Panc1 (cell line): ENCODE measurements at regions not wholly inside any gene's neighbourhood (a gene's known extent, or its start where the extent isn't known, plus 50 kb on each side); places are given as distances from the start of the nearest gene placed in this dataset.

Experiments
- ATAC-seq: fragments of 200-7000 bp; cut with Tn5 transposase; 2 replicates; pipeline ENCODE4 v1.9.1; 2020; ENCODE audit warnings: mild to moderate bottlenecking, moderate library complexity
- BruUV-seq: library from RNA; stranded (reverse); fragments of 400-500 nt; replicated peaks from 2 replicates; lab custom pipeline; 2021; lab: Mats Ljungman, UMichigan
- CTCF ChIA-PET: fragments of 300-600 bp; sonication (Branson Sonifier 250); formaldehyde crosslinking; loops from one replicate; lab custom pipeline; 2022; ENCODE audit warnings: antibody characterized with exemption; lab: Charles Lee
- POLR2A ChIA-PET: fragments of 300-600 bp; sonication (Branson Sonifier 250); formaldehyde crosslinking; loops from one replicate; lab custom pipeline; 2022; ENCODE audit warnings: antibody characterized with exemption; lab: Charles Lee
- DNase-seq: peaks from one replicate; pipeline ENCODE4 v3.0.0-alpha.2; 2010; ENCODE audit warnings: low read depth, low spot score
- H3K27ac ChIP-seq: 2 replicates; pipeline ENCODE4 v1.5.1; 2011; ENCODE audit warnings: mild to moderate bottlenecking, low read length, inconsistent platforms
- H3K27me3 ChIP-seq: fragments of 200-500 bp; sonication (Bioruptor generic); 2 replicates; pipeline ENCODE4 v1.6.0; 2014; ENCODE audit warnings: low read length, inconsistent platforms; ENCODE audit not compliant: control insufficient read depth, insufficient read depth
- H3K36me3 ChIP-seq: fragments of 200-500 bp; sonication (Bioruptor generic); 2 replicates; pipeline ENCODE4 v1.5.1; 2014; ENCODE audit warnings: inconsistent platforms, mild to moderate bottlenecking, low read length, moderate library complexity; ENCODE audit not compliant: control insufficient read depth, insufficient read depth
- H3K4me1 ChIP-seq: 2 replicates; pipeline ENCODE4 v1.5.1; 2011; ENCODE audit warnings: inconsistent platforms, mild to moderate bottlenecking, low read length, moderate library complexity; ENCODE audit not compliant: control insufficient read depth, insufficient read depth
- H3K4me3 ChIP-seq, 2 experiments: 2 replicates each; pipeline ENCODE4 v1.5.1; 2011 to 2012; ENCODE audit warnings: low read depth in 2 of 2, low read length in 2 of 2, mild to moderate bottlenecking in 2 of 2, inconsistent platforms in 1 of 2, moderate library complexity in 1 of 2
- H3K9me3 ChIP-seq: fragments of 200-500 bp; sonication (Bioruptor generic); 2 replicates; pipeline ENCODE4 v1.5.1; 2014; ENCODE audit warnings: low read depth, mild to moderate bottlenecking, inconsistent platforms, low read length, moderate library complexity; ENCODE audit not compliant: control insufficient read depth, insufficient read depth
- POLR2AphosphoS5 ChIP-seq: IDR thresholded peaks from 2 replicates; pipeline ENCODE4 v1.6.1; 2012; ENCODE audit warnings: mild to moderate bottlenecking, low read depth, low read length, moderate library complexity
- SIN3A ChIP-seq: IDR thresholded peaks from 2 replicates; pipeline ENCODE4 v1.6.1; 2012; ENCODE audit warnings: low read depth, mild to moderate bottlenecking, low read length, moderate library complexity, borderline replicate concordance; ENCODE audit not compliant: insufficient read depth
- TCF7L2 ChIP-seq: IDR thresholded peaks from 2 replicates; pipeline ENCODE4 v1.6.1; 2011; ENCODE audit warnings: mild to moderate bottlenecking, low read depth, low read length, inconsistent platforms
- in situ Hi-C: cut with HindIII; loops from 2 replicates; pipeline ENCODE4 v1.10.0; 2016; ENCODE audit warnings: low sequenced_read_pairs, low pct_unique_long_range_greater_than_20kb
- intact Hi-C: fragments of 100-400 bp; cut with micrococcal nuclease; formaldehyde crosslinking; loops from one replicate; pipeline ENCODE4 v1.10.0; 2022; ENCODE audit not compliant: unreplicated experiment
- TF ChIP-seq, protein P1 (sequence below): fragments of 450-650 bp; IDR thresholded peaks from 2 replicates; pipeline ENCODE4 v1.5.1; 2017; ENCODE audit warnings: mild to moderate bottlenecking
- TF ChIP-seq, protein P2 (sequence below), 2 experiments: IDR thresholded peaks; 2 replicates each; pipeline ENCODE4 v1.6.1; 2011 to 2012; ENCODE audit warnings: low read depth in 2 of 2, control low read depth in 1 of 2, low read length in 1 of 2, mild to moderate bottlenecking in 1 of 2, moderate library complexity in 1 of 2; ENCODE audit not compliant: insufficient read depth in 1 of 2

DNA sequence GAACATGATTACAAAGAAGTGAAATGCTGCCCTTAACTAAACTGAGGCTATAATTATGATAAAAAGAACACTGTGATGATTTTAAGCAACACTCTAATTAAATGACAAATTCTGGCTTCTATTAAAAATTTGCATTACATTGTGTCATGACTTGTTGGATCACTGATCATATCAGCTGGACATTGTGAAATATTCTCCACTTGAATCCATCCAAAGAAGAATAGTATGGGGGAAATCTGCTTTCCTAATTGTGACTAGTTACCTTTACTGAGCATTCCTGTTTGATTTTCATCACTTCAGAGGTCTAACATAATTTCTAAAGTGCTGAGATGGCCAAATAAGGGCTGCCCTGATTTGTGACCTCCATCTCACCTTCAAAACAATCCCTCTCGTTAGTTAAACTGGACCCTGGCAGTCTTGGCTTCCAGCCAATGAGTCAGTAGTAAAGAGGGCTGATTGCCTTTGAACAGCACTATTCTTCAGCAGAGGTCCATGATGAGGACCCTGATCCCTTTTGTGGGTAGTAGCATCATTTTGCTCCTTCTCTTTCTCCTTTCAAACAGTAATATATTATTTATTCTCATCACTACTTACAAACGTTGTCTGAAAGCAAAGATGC is 53.5 kb upstream of the LEKR1 start:
- Histone ChIP-seq H3K4me1 (no peaks in the 10 kb centered on the region), H3K27ac (no peak overlapping the region), H3K4me3 (no peak overlapping the region), H3K27me3 (no peaks in the 10 kb centered on the region), H3K36me3 (no peaks in the 10 kb centered on the region), H3K9me3 (no peaks in the 10 kb centered on the region; the same call in 1 of the 2 replicates)
- ChIA-PET CTCF (no interaction called here), POLR2A (no interaction called here)
- no peak for DNase-seq
- TF ChIP-seq, protein P1, sequence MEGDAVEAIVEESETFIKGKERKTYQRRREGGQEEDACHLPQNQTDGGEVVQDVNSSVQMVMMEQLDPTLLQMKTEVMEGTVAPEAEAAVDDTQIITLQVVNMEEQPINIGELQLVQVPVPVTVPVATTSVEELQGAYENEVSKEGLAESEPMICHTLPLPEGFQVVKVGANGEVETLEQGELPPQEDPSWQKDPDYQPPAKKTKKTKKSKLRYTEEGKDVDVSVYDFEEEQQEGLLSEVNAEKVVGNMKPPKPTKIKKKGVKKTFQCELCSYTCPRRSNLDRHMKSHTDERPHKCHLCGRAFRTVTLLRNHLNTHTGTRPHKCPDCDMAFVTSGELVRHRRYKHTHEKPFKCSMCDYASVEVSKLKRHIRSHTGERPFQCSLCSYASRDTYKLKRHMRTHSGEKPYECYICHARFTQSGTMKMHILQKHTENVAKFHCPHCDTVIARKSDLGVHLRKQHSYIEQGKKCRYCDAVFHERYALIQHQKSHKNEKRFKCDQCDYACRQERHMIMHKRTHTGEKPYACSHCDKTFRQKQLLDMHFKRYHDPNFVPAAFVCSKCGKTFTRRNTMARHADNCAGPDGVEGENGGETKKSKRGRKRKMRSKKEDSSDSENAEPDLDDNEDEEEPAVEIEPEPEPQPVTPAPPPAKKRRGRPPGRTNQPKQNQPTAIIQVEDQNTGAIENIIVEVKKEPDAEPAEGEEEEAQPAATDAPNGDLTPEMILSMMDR: no peak
- in situ Hi-C loops: no loop called here
- no peak for ATAC-seq
- intact Hi-C loops: no loop called here
- no TSS peak for BruUV-seq

DNA sequence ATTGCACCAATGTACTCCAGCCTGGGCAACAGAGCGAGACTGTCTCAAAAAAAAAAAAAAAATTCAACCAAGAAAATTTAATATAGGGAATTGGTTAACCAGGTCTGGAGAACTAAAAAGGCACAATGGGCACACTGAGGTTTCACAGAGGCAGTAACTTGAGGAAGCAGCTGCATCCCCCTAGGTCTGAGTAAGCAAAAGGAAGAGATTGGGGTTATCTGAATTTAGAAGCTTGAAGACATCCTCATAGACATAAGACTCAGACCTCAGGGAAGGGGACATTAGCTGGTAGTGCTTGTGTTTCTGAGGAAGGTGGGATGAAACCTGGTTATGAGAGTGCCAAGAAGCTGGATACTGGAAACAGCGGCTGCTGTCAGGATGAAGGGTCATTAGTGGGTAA is 50.1 kb upstream of the LEKR1 start:
- no TSS peak for BruUV-seq
- ATAC-seq: no peak
- intact Hi-C loops: no loop called here

More for the DNA sequence above, 50.1 kb upstream of the LEKR1 start:
- H3K9me3 ChIP-seq: no peaks in the 10 kb centered on the region; the same call in 1 of the 2 replicates
- in situ Hi-C loops: no loop called here
- no peaks in the 10 kb centered on the region for H3K36me3 ChIP-seq
- no peaks in the 10 kb centered on the region for H3K27me3 ChIP-seq
- ChIA-PET POLR2A (no interaction called here), CTCF (no interaction called here)
- H3K27ac ChIP-seq: no peak overlapping the region
- no peak for DNase-seq
- H3K4me3 ChIP-seq: no peak overlapping the region
- H3K4me1 ChIP-seq: no peaks in the 10 kb centered on the region
- TF ChIP-seq TCF7L2 (no peak), SIN3A (no peak), POLR2AphosphoS5 (no peak)
- TF ChIP-seq, protein P1: no peak
- TF ChIP-seq, protein P2, sequence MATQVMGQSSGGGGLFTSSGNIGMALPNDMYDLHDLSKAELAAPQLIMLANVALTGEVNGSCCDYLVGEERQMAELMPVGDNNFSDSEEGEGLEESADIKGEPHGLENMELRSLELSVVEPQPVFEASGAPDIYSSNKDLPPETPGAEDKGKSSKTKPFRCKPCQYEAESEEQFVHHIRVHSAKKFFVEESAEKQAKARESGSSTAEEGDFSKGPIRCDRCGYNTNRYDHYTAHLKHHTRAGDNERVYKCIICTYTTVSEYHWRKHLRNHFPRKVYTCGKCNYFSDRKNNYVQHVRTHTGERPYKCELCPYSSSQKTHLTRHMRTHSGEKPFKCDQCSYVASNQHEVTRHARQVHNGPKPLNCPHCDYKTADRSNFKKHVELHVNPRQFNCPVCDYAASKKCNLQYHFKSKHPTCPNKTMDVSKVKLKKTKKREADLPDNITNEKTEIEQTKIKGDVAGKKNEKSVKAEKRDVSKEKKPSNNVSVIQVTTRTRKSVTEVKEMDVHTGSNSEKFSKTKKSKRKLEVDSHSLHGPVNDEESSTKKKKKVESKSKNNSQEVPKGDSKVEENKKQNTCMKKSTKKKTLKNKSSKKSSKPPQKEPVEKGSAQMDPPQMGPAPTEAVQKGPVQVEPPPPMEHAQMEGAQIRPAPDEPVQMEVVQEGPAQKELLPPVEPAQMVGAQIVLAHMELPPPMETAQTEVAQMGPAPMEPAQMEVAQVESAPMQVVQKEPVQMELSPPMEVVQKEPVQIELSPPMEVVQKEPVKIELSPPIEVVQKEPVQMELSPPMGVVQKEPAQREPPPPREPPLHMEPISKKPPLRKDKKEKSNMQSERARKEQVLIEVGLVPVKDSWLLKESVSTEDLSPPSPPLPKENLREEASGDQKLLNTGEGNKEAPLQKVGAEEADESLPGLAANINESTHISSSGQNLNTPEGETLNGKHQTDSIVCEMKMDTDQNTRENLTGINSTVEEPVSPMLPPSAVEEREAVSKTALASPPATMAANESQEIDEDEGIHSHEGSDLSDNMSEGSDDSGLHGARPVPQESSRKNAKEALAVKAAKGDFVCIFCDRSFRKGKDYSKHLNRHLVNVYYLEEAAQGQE (IDR thresholded peaks at IDR 0.05; ENCODE audit: insufficient read depth in 1 of 2, low read depth in 2 of 2, low read length in 1 of 2): no peak
